ENCODE measurements at regions not wholly inside any gene's neighbourhood (a gene's known extent, or its start where the extent isn't known, plus 50 kb on each side); places are given as distances from the start of the nearest gene placed in this dataset.

DNA sequence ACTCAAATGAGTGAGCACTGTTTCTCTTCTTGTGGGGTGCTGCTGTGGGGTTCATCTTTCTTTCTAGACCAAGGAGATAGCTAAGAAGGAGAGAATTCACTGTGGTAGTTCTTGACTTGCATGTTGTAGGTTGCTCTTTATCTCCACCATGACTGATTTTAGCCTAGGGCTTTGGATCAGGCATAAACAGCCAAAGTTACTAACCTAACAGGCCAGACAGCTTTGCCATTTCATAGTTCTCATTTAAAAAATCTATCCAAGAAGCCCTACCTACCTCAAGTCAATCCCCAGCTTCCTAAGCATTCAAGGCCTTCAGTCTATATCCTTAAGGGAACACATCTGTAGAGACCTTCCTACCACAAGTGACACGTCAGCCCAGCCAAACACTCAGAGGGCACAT is 107.9 kb upstream of the CARMIL1 start:
- no peaks in the 10 kb centered on the region for H3K9me3 Mint-ChIP-seq (ENCODE audit: low read depth)
- ATAC-seq (no peak), DNase-seq (no peak)
- intact Hi-C loops (cut with DNase I, micrococcal nuclease): no loop called here
- H3K36me3 Mint-ChIP-seq (ENCODE audit: low read depth): no peaks in the 10 kb centered on the region
- H3K4me1 Mint-ChIP-seq: peaks cover 46% of the 10 kb centered on the region
- ChIA-PET POLR2A (interaction anchor here (0.6 kb wide), 1 partner anchor 19 kb away, joined by 7 read pairs; no protein-coding TSS in a partner anchor), CTCF (no interaction called here)
- peak overlapping the region; percentile 35 for H3K27ac Mint-ChIP-seq
- no peaks in the 10 kb centered on the region for H3K27me3 Mint-ChIP-seq
- no peak overlapping the region for H3K4me3 Mint-ChIP-seq

DNA sequence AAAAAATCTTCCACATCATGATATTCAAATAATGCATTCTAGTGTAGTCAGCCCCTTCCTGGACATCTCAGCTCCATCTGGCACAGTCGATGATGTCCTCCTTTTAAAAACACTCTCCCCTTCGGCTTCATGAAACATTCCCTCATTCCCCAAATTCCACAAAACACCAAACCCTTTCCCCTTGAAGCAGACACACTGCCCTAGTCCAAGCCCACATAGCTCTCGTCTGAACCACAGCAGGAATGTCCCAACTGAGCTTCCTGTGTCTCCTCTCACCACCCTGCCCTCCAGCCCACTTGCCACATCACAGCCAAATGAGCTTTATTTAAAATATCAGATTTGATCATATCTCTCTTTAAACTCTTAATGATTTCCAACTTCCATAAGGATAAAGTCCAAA is 106.4 kb upstream of the CARMIL1 start:
- Mint-ChIP-seq H3K4me1 (peaks cover 34% of the 10 kb centered on the region), H3K27me3 (no peaks in the 10 kb centered on the region), H3K4me3 (no peak overlapping the region), H3K9me3 (ENCODE audit: low read depth) (no peaks in the 10 kb centered on the region), H3K27ac (no peak overlapping the region), H3K36me3 (ENCODE audit: low read depth) (no peaks in the 10 kb centered on the region)
- DNase-seq: no peak
- CTCF ChIA-PET: no interaction called here
- intact Hi-C loops (cut with DNase I, micrococcal nuclease): no loop called here
- POLR2A ChIA-PET: no interaction called here
- ATAC-seq: no peak

DNA sequence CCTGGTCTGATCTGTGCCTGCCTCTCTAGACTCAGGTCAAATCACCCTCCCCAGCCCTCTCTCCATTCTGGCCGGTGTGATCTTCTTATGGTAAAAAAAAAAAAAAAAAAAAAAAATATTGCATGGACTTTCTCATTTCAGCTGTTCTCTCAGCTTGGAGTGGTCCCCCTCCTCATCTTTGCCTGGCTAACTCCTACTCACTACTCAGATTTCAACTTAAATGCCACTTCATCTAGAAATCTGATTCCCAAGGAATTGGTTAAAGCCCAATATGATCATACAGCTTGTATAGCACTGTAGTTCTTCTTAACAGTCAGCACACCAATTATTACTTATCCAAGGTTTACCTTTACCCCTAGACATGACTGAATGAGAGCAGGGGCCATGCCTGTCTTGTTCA is 105.9 kb upstream of the CARMIL1 start:
- DNase-seq: no peak
- no peaks in the 10 kb centered on the region for H3K9me3 Mint-ChIP-seq (ENCODE audit: low read depth)
- ChIA-PET POLR2A (interaction anchor here (0.6 kb wide), 1 partner anchor 679 kb away, joined by 3 read pairs; the partner anchor contains the start of gene ALDH5A1), CTCF (interaction anchor here (0.6 to 1.0 kb wide), 2 partner anchors 31 to 43 kb away, joined by 3 to 6 read pairs; no protein-coding TSS in a partner anchor)
- H3K27me3 Mint-ChIP-seq: no peaks in the 10 kb centered on the region
- H3K4me3 Mint-ChIP-seq: no peak overlapping the region
- H3K36me3 Mint-ChIP-seq (ENCODE audit: low read depth): no peaks in the 10 kb centered on the region
- no peak overlapping the region for H3K27ac Mint-ChIP-seq
- no peak for ATAC-seq
- intact Hi-C loops (cut with DNase I, micrococcal nuclease): no loop called here
- H3K4me1 Mint-ChIP-seq: peaks cover 34% of the 10 kb centered on the region

DNA sequence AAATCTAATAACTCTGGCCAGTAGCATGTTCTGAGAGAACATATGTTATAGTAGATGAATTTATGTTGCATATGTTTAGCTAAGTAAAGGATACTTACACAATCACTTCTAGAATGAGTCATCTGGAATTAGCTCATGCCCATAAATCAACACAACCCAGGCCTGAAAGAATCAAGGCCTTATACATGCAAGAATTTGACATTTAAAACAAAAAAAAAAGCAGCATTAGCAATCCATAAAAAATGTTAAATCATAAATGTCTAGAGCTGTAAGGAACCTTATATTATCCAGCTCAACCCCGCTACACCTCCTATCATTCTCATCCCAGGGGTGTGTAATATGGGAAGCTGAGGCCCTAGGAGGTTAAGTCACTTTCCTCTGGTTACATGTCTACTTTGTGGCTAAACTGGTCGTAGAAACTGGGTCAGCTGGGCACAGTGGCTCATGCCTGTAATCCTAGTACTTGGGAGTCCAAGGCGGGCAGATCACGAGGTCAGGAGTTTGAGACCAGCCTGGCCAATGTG is 105.2 kb upstream of the CARMIL1 start:
- intact Hi-C loops (cut with DNase I, micrococcal nuclease): loop anchor here in 1 of 2 experiments (2.0 kb wide), 1 partner anchor 35 kb away; no protein-coding TSS in a partner anchor
- Mint-ChIP-seq H3K36me3 (ENCODE audit: low read depth) (no peaks in the 10 kb centered on the region), H3K9me3 (ENCODE audit: low read depth) (no peaks in the 10 kb centered on the region), H3K27ac (peak overlapping the region; percentile 35), H3K4me1 (peaks cover 42% of the 10 kb centered on the region), H3K27me3 (no peaks in the 10 kb centered on the region), H3K4me3 (no peak overlapping the region)
- ChIA-PET CTCF (interaction anchor here (0.6 to 1.0 kb wide), 4 partner anchors 31 to 91 kb away, joined by 3 to 6 read pairs (median 3); no protein-coding TSS in a partner anchor), POLR2A (interaction anchor here (0.6 kb wide), 1 partner anchor 680 kb away, joined by 3 read pairs; the partner anchor contains the start of gene ALDH5A1)
- ATAC-seq (peak; percentile 72), DNase-seq (no peak)

DNA sequence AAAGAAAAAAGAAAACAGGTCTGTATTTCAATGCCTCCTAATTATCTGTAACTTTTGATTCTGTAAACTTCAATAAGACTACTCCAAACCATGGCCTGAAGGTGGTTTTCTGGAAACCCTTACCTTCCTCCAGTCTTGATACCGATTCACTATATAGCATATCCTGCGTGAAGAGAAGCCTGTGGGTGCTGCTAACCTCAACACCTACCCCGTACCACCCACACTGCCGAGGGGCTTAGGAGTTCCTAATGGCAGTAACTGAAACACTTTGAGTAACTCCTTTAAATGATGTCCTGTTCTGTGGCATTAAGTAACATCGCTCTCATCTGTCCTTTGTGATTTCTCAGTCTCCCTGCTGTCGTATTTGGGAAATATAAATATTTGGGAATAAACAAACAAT is 104.5 kb upstream of the CARMIL1 start:
- POLR2A ChIA-PET: no interaction called here
- ATAC-seq (no peak), DNase-seq (no peak)
- CTCF ChIA-PET: interaction anchor here (0.6 to 1.4 kb wide), 3 partner anchors 24 to 91 kb away, joined by 3 to 4 read pairs (median 3); no protein-coding TSS in a partner anchor
- intact Hi-C loops (cut with DNase I, micrococcal nuclease): loop anchor here in 1 of 2 experiments (2.0 kb wide), 1 partner anchor 36 kb away; no protein-coding TSS in a partner anchor
- H3K27me3 Mint-ChIP-seq: no peaks in the 10 kb centered on the region
- no peaks in the 10 kb centered on the region for H3K9me3 Mint-ChIP-seq (ENCODE audit: low read depth)
- no peak overlapping the region for H3K27ac Mint-ChIP-seq
- no peaks in the 10 kb centered on the region for H3K36me3 Mint-ChIP-seq (ENCODE audit: low read depth)
- peaks cover 42% of the 10 kb centered on the region for H3K4me1 Mint-ChIP-seq
- H3K4me3 Mint-ChIP-seq: no peak overlapping the region

DNA sequence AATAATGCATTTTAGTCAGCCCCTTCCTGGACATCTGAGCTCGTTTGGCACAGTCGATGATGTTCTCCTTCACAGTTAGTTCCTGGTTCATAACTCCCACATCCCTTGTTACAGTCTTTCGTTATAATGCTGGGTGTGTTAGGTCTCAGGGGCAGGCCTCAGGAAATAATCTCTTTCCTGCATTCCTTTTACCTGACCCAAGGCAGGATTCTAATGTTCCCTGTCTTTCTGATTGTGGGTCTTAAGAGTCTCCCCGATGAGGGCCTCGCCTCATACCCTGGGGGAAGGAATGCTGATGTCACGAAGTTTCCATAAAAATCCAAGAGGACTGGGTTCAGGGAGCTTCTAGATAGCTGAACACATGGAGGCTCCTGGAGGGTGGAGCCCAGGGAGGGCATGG is 104.0 kb upstream of the CARMIL1 start:
- Mint-ChIP-seq H3K27ac (no peak overlapping the region), H3K4me1 (peaks cover 40% of the 10 kb centered on the region)

DNA sequence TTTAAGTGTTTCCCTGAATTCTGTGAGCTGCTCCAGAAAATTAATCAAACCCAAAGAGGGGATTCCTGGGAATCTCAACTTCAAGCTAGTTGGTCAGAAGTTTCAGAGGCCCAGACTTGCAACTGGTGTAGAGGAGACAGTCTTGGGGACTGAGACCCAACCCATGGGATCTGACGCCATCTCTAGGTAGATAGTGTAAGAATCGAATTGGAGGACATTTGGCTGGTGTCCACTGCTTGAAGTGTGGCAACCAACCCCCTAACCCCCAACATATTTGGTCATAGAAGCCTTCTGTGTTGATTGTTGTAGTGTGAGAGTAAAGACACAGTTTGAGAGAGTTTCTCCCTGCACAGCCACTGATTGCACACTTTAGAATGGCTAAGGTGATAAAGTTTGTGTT is 103.5 kb upstream of the CARMIL1 start:
- intact Hi-C loops (cut with DNase I, micrococcal nuclease): loop anchor here in 1 of 2 experiments (2.0 kb wide), 1 partner anchor 37 kb away; no protein-coding TSS in a partner anchor
- ATAC-seq (no peak), DNase-seq (no peak)
- H3K36me3 Mint-ChIP-seq (ENCODE audit: low read depth): no peaks in the 10 kb centered on the region
- H3K27ac Mint-ChIP-seq: no peak overlapping the region
- CTCF ChIA-PET: interaction anchor here (0.6 to 1.4 kb wide), 2 partner anchors 23 to 123 kb away, joined by 3 to 4 read pairs; no protein-coding TSS in a partner anchor
- no peaks in the 10 kb centered on the region for H3K9me3 Mint-ChIP-seq (ENCODE audit: low read depth)
- POLR2A ChIA-PET: no interaction called here
- H3K4me3 Mint-ChIP-seq: no peak overlapping the region
- no peaks in the 10 kb centered on the region for H3K27me3 Mint-ChIP-seq
- H3K4me1 Mint-ChIP-seq: peaks cover 42% of the 10 kb centered on the region

More for the DNA sequence above, 104.0 kb upstream of the CARMIL1 start:
- DNase-seq (no peak), ATAC-seq (no peak)
- POLR2A ChIA-PET: no interaction called here
- no peaks in the 10 kb centered on the region for H3K27me3 Mint-ChIP-seq
- no peak overlapping the region for H3K4me3 Mint-ChIP-seq
- no peaks in the 10 kb centered on the region for H3K36me3 Mint-ChIP-seq (ENCODE audit: low read depth)
- CTCF ChIA-PET: interaction anchor here (0.6 to 1.4 kb wide), 2 partner anchors 23 to 123 kb away, joined by 3 to 4 read pairs; no protein-coding TSS in a partner anchor
- no peaks in the 10 kb centered on the region for H3K9me3 Mint-ChIP-seq (ENCODE audit: low read depth)
- intact Hi-C loops (cut with DNase I, micrococcal nuclease): loop anchor here in 1 of 2 experiments (2.0 kb wide), 1 partner anchor 36 kb away; no protein-coding TSS in a partner anchor

DNA sequence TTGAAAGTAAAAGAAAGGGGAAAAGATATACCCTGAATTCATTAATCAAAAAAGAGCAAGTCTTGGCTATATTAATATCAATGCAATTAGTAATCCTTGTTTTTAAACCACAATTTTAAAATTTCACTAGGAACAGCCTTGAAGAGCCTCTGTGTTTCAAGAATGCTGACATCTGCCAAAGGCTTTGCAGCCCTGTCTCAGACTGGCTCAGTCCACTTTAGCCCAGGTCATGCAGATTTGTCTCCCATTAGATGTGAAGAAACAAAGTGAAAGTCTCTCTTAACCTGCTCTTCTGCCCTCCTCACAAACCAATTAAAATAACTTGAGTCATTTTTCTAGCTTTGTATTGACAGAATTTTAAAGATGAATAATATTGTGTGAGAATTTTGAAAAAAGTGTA is 102.7 kb upstream of the CARMIL1 start:
- Mint-ChIP-seq H3K4me3 (no peak overlapping the region), H3K4me1 (peaks cover 34% of the 10 kb centered on the region), H3K36me3 (ENCODE audit: low read depth) (no peaks in the 10 kb centered on the region), H3K9me3 (ENCODE audit: low read depth) (no peaks in the 10 kb centered on the region), H3K27me3 (no peaks in the 10 kb centered on the region), H3K27ac (no peak overlapping the region)
- no peak for ATAC-seq
- CTCF ChIA-PET: no interaction called here
- no peak for DNase-seq
- POLR2A ChIA-PET: no interaction called here
- intact Hi-C loops (cut with DNase I, micrococcal nuclease): no loop called here

DNA sequence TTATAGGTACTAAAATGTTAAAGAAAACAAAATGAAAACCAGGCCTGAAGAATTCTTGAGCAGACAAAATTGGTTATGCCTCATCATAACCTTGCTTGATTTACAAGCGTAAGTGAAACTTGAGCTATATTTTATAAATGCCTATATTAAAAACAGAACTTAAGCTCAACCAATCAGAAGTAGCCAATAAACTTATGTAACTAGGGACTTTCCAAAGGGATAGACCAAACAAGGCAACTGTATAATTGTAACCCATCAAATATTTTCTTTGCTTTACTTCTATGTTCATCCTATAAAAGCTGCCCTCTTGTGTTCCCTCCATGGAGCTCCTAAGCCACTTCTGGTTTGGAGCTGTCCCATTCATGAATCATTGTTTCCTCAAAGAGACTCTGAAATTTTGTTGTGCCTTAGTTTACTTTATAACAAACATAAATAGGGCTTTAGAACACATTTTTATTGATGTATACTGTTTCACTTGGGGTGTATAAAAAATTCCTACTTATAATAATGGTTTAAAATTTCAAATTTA is 101.6 kb upstream of the CARMIL1 start:
- intact Hi-C loops (cut with DNase I, micrococcal nuclease): no loop called here
- no peak overlapping the region for H3K27ac Mint-ChIP-seq
- H3K4me1 Mint-ChIP-seq: peaks cover 37% of the 10 kb centered on the region
- CTCF ChIA-PET: no interaction called here
- H3K4me3 Mint-ChIP-seq: no peak overlapping the region
- no peaks in the 10 kb centered on the region for H3K27me3 Mint-ChIP-seq
- POLR2A ChIA-PET: no interaction called here
- ATAC-seq (no peak), DNase-seq (no peak)
- no peaks in the 10 kb centered on the region for H3K9me3 Mint-ChIP-seq (ENCODE audit: low read depth)
- H3K36me3 Mint-ChIP-seq (ENCODE audit: low read depth): no peaks in the 10 kb centered on the region

DNA sequence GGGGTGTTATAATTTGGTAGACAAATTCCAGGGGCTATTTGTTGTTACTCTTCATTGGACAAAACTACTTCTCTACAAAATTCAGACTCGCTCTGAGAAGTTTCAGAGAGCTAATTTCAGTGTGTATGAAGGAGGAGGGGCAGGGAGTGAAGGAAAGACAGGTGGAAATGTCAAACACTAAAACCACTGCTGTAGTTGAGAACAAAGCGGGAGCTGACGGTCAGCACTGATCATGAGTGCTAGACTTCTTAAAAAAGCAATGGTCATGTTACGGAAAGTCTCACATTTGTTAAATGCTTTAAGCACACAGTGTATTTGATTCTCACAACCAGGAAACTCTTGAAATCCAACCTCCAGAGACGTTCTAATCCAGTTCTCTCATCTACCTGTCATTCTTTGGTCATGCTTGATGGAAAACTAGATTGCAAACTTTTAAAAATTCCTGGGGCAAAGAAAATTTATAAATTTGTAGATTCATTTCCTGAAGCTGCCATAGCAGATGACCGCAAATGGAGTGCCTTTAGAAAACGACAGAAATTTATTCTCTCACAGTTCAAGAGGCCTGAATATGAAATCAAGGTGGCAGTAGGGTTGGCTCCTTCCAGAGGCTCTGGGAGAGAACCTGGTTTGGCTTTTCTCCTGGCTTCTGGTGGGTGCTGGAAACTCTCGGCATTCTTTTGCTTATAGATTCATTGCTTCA is 100.7 kb upstream of the CARMIL1 start:
- H3K36me3 Mint-ChIP-seq (ENCODE audit: low read depth): no peaks in the 10 kb centered on the region
- intact Hi-C loops (cut with DNase I, micrococcal nuclease): loop anchor here in 1 of 2 experiments (1.0 kb wide), 1 partner anchor 40 kb away; no protein-coding TSS in a partner anchor
- CTCF ChIA-PET: interaction anchor here (1.5 to 2.4 kb wide), 3 partner anchors 40 to 48 kb away, joined by 3 to 6 read pairs (median 4); no protein-coding TSS in a partner anchor
- no peak overlapping the region for H3K4me3 Mint-ChIP-seq
- no peaks in the 10 kb centered on the region for H3K27me3 Mint-ChIP-seq
- no peak for DNase-seq
- peaks cover 37% of the 10 kb centered on the region for H3K4me1 Mint-ChIP-seq
- peak overlapping the region; percentile 61 for H3K27ac Mint-ChIP-seq
- no peak for ATAC-seq
- POLR2A ChIA-PET: no interaction called here
- H3K9me3 Mint-ChIP-seq (ENCODE audit: low read depth): no peaks in the 10 kb centered on the region

DNA sequence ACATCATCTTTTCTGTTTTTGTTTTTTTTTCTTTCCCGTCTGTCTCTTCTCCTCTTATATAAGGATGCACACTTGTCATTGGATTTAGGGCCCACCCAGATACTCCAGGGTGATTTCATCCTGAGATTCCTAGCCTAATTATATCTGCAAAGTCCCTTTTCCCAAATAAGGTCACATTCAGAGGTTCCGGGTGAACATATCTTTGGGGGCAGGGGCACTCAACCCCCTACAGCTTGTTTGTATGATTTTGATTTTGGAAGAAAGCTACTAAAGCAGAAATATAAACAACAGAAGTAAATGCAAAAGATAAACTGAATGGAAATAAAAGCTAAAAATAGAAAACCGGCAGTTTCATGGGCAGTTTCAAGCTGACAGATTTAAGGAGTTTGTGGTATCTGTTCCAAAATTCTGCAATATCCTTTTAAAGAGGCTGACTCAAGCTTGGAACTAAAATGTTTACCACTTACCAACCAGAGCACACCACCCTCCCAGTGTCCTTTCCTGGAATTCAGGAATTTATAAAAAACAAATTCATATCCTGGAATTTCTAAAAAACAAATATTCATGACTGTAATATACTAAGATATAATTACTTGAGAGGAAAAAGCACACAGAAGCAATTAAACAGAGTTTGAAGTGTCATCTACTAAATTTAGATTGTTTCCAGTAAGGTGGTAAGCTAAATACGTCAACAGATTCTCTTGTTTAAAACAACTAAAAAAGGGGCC is 100.0 kb upstream of the CARMIL1 start:
- CTCF ChIA-PET: interaction anchor here (0.6 to 2.4 kb wide), 4 partner anchors 41 to 99 kb away, joined by 3 to 6 read pairs (median 4); no protein-coding TSS in a partner anchor
- ATAC-seq (peak; percentile 42), DNase-seq (no peak)
- peak overlapping the region; percentile 61 for H3K27ac Mint-ChIP-seq
- no peaks in the 10 kb centered on the region for H3K9me3 Mint-ChIP-seq (ENCODE audit: low read depth)
- no peaks in the 10 kb centered on the region for H3K27me3 Mint-ChIP-seq
- POLR2A ChIA-PET: no interaction called here
- no peaks in the 10 kb centered on the region for H3K36me3 Mint-ChIP-seq (ENCODE audit: low read depth)
- H3K4me1 Mint-ChIP-seq: peaks cover 30% of the 10 kb centered on the region
- intact Hi-C loops (cut with DNase I, micrococcal nuclease): loop anchor here in 1 of 2 experiments (1.0 kb wide), 1 partner anchor 41 kb away; no protein-coding TSS in a partner anchor
- H3K4me3 Mint-ChIP-seq: no peak overlapping the region
